Motor neuron (in vitro differentiated cells): ENCODE measurements at regions not wholly inside any gene's neighbourhood (a gene's known extent, or its start where the extent isn't known, plus 50 kb on each side); places are given as distances from the start of the nearest gene placed in this dataset.
A peak's percentile ranks its signal among the peaks of the same experiment; 100 is the strongest.

Experiments used
- ATAC-seq, 8 experiments: fragments of 200-7000 bp; cut with Tn5 transposase; replicated peaks in 6 of 8; 2 replicates each; pipeline ENCODE4 v1.8.0; 2021; ENCODE audit warnings: mild to moderate bottlenecking in 8 of 8, moderate library complexity in 8 of 8
- H3K27ac ChIP-seq, 2 donors: fragments of 250-450 bp; sonication (Bioruptor Pico); 2 replicates each; pipeline ENCODE4 v1.9.0; 2021; ENCODE audit warnings: antibody characterized with exemption in 2 of 2, mild to moderate bottlenecking in 2 of 2, moderate library complexity in 1 of 2
- H3K4me1 ChIP-seq, 2 donors: fragments of 250-450 bp; sonication (Bioruptor Pico); replicated peaks in 1 of 2; 2 replicates each; pipeline ENCODE4 v1.6.1; 2021; ENCODE audit warnings: antibody characterized with exemption in 2 of 2, mild to moderate bottlenecking in 2 of 2, moderate library complexity in 1 of 2
- H3K4me3 ChIP-seq, 5 donors: fragments of 250-450 bp; sonication (Bioruptor Pico); 2 replicates each; pipeline ENCODE4 v1.9.0; 2021; ENCODE audit warnings: antibody characterized with exemption in 5 of 5, mild to moderate bottlenecking in 5 of 5, moderate library complexity in 4 of 5
- WGBS, 10 experiments: fragments of 450-650 bp; shearing (Covaris generic); methylation state at CpG; one replicate each; pipeline ENCODE4 v1.0.0; 2022; 5-methylcytosine and 5-hydroxymethylcytosine counted together
- in situ Hi-C, 9 experiments: fragments of 400-800 bp; cut with MboI; loops; one replicate each; pipeline ENCODE4 v1.15.0; 2021; ENCODE audit warnings: low sequenced_read_pairs in 9 of 9, low pct_unique_long_range_greater_than_20kb in 2 of 9; ENCODE audit not compliant: unreplicated experiment in 9 of 9

DNA sequence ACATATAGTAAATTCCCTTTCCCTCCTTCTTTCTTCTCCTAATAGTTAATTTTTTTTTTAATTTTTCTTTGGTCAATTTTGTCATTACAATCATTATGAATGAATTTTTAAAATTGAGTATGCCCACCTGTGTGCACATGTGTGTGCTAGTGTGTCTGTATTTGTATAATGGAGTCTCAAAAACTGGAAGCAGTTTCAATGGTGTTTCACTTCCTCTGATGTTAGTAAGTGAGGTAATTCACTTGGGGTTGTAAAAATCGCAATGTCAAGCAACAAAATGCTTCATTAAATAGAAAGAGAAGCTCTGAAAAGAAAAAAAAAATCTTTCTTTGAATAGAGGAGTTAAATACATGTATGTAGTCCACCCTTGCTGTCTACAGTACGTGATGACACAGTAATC is 1467.6 kb upstream of the NUDT12 start:
- ATAC-seq: peak in 3 of 8 experiments; percentile 18 to 54 (median 26)
- Histone ChIP-seq H3K4me3 (no peak overlapping the region), H3K27ac (peak overlapping the region in 1 of 2 donors; percentile 57), H3K4me1 (peaks cover 6 to 38% of the 10 kb centered on the region in 2 donors)
- in situ Hi-C loops: no loop called here
- 0 to 100% (median 77%) methylated on average over 1 to 2 of the region's 2 CpGs for WGBS, 10 experiments

DNA sequence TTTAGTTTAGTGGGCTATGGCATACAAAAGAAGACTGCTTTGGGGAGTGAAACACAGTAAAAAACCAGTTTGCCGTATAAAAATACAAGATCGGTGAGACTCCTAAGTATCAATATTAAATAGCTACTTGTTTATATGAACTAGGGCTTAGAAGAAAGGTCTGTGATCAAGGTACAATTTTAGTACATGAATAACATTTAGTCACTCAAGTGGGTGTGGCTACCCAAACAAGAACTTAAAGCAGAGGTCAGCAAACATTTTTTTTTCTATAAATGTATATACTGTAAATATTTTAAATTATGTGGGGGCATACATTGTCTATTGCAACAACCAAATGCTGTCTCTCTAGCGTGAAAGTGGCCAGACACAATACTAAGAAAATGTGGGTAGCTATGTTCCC is 1452.5 kb upstream of the NUDT12 start:
- Histone ChIP-seq H3K4me1 (no peaks in the 10 kb centered on the region), H3K27ac (no peak overlapping the region), H3K4me3 (no peak overlapping the region)
- WGBS, 10 experiments: 38 to 100% (median 93%) methylated on average over 2 to 3 of the region's 3 CpGs
- ATAC-seq: no peak
- in situ Hi-C loops: no loop called here

DNA sequence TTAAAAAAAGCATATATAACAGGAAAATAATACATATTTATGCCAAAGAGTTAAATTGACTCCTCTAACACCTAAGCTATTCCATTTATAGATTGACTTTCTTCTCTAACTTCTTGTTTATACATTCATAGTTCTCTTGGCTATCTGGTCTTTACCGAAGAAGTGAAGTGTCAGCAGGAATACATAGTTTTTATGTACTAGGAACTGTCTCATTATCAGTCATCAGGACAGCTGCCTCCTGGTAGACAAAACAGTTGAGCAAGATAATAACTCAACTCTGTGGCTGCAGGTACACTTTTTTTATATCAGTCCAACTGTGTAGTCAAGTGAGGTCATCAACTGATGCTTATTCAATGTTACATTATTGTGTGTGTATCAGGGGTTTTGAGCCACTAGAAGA is 1436.0 kb upstream of the NUDT12 start:
- in situ Hi-C loops: no loop called here
- ATAC-seq: no peak
- WGBS, 10 experiments: 0 to 91% (median 0%) methylated on average over 1 of the region's 1 CpG; no CpG with 5 or more reads in 6 of the 10 experiments
- H3K4me1 ChIP-seq: no peaks in the 10 kb centered on the region
- no peak overlapping the region for H3K4me3 ChIP-seq
- no peak overlapping the region for H3K27ac ChIP-seq

DNA sequence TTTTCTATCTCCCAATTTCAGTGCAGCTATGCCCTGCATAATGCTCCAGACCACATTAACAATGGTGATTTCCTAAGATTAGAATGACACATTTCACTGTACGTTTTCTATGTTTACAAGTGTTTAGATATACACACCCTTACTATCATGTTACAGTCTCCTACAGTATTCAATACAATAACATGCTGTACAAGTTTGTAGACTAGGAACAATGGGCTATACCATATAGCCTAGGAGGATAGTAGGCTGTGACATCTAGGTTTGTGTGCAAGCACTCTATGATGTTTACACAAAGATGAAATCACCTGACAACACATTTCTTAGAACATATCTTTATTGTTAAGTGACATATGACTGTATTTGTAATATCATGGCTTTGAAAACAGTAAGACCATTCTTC is 1435.6 kb upstream of the NUDT12 start:
- in situ Hi-C loops: no loop called here
- Histone ChIP-seq H3K4me3 (no peak overlapping the region), H3K27ac (no peak overlapping the region), H3K4me1 (no peaks in the 10 kb centered on the region)
- peak in 2 of 8 experiments; percentile 36 to 63 for ATAC-seq
- WGBS, 10 experiments: 0 to 100% (median 43%) methylated on average over 1 of the region's 1 CpG; no CpG with 5 or more reads in 4 of the 10 experiments

DNA sequence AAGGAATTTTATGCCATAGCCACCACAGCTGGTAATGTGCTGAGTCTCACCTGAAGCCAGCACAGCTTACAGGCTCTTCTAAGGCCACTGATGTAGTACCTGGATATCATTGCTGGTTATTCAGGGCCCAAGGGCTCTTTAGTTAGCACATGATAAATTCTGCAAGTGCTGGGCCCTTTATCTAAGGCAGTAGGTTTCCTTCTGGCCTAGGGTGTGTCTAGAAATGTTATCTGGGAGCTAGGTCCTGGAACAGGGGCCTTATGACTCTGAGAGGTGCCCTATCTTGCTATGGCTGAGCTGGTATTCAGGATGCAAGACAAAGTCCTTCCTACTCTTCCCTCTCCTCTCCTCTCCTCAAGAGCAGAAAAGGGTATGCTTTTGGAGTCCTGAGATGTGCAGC is 1424.5 kb upstream of the NUDT12 start:
- in situ Hi-C loops: no loop called here
- no peak for ATAC-seq
- Histone ChIP-seq H3K27ac (no peak overlapping the region), H3K4me1 (no peaks in the 10 kb centered on the region), H3K4me3 (no peak overlapping the region)

DNA sequence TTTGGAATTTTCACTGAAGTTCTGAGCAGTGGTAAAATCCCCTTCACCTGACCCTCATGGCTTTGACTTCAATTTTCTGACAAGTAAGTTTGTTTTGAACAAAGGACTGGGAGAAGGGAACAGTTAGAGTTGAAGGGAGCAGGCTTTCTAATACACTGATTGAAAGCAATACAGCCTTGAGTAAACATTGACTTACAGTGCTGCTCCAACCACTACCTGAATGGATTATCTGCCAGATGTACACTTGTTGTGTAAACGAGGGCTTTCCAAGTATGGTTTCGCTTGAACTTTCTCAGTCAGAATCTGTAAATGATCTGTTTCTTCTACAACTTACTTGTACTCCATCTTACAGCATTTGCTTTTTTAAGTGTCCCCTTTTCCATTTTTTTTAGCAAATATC is 1414.9 kb upstream of the NUDT12 start:
- no peak overlapping the region for H3K27ac ChIP-seq
- 22 to 90% (median 77%) methylated on average over 1 to 2 of the region's 2 CpGs; no CpG with 5 or more reads in 2 of the 10 experiments for WGBS, 10 experiments
- peaks cover 2 to 8% of the 10 kb centered on the region in 2 donors for H3K4me1 ChIP-seq
- H3K4me3 ChIP-seq: no peak overlapping the region
- in situ Hi-C loops: no loop called here
- ATAC-seq: peak in 1 of 8 experiments; percentile 65

DNA sequence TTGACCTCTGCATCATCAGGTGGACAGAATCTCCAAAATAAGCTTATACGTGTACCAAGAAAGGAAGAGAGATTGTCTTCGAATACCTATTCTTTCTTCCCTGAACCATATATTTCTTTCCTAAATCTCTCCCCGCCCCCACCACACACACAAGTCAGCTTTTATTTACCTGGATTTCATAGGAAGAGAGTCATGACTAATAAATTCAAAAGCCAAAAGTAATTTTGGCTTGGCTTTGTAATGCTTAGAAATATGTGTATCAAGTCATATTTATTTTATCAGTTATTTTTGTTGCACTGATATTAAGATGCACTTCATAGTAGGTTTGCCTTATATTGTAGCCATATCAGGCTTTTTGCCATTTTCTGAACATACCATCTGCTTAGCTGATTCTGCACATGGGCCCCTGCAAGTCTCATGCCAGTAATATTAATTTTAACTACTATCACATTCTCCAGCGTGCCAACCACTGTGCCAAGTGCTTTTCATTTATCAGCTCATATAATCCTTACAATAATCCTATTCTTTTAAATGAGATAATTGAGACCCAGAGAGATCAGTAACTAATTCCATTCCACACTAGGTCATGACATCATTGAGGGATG is 1405.3 kb upstream of the NUDT12 start:
- no peak for ATAC-seq
- no peak overlapping the region for H3K27ac ChIP-seq
- peaks cover 0 to 4% of the 10 kb centered on the region in 2 donors for H3K4me1 ChIP-seq
- no peak overlapping the region for H3K4me3 ChIP-seq
- in situ Hi-C loops: no loop called here
- 13 to 100% (median 66%) methylated on average over 1 to 4 of the region's 4 CpGs; no CpG with 5 or more reads in 2 of the 10 experiments for WGBS, 10 experiments

DNA sequence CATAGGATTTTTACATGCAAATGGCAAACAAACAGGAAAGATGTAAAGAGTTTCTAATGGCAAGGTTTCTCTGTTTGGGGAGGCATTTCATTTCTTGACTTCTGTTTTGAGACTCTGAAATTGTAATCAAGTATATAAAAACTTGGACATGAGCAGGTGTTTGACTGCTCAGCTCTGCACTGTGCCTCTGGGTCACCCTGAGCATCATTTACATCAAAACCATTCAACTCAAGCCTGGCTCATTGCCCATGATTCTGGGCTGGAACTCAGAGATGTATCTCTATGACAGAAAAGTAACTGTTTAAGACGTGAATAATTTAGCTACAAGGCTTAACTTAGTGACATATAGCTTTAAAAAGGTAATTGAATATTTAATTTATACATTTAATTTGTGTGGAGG is 1402.4 kb upstream of the NUDT12 start:
- peaks cover 0 to 4% of the 10 kb centered on the region in 2 donors for H3K4me1 ChIP-seq
- no peak for ATAC-seq
- no peak overlapping the region for H3K27ac ChIP-seq
- 0 to 86% (median 40%) methylated on average over 1 of the region's 1 CpG; no CpG with 5 or more reads in 3 of the 10 experiments for WGBS, 10 experiments
- H3K4me3 ChIP-seq: no peak overlapping the region
- in situ Hi-C loops: no loop called here

DNA sequence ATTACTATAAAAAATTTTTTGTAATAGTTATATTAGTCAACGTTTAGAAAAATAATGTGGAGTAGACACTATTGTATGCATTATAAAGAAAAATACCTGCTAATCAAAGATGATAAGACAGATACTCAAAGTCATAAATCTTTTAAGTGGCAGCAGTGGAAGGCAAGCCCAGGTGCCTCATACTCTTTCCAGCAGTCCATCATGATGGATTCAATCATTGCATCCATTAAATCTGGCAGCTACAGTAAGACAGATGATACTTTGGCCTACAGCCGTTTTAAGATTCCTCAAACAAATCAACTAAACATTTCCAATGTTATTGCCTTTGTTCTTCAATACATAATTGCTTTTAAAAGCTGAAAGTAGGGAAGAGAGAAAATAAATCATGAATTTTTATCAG is 1392.9 kb upstream of the NUDT12 start:
- WGBS, 10 experiments: 0 to 80% (median 50%) methylated on average over 1 to 2 of the region's 2 CpGs; no CpG with 5 or more reads in 1 of the 10 experiments
- Histone ChIP-seq H3K27ac (no peak overlapping the region), H3K4me3 (no peak overlapping the region), H3K4me1 (peaks cover 2 to 10% of the 10 kb centered on the region in 2 donors)
- ATAC-seq: peak in 5 of 8 experiments; percentile 19 to 83 (median 76)
- in situ Hi-C loops: no loop called here

DNA sequence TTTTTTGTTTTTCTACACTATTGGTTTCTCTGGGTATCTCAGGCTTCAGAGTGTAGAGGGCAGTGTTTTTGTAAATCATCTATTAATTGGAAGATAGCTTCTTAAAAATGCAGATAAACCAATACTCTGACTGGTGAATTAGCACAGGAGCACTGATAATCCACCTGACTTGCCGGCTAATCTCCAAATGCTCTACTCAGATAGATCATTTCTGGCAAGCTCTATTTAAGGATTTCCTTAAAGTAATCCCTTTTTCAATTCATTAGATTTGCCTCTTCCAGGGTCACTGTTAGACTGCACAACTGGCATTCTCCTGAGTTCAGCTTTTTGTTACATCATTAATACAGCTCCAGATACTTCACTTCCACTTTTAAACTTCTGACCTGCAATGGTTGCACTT is 1390.3 kb upstream of the NUDT12 start:
- in situ Hi-C loops: no loop called here
- ATAC-seq: no peak
- H3K27ac ChIP-seq: no peak overlapping the region
- 33 to 100% (median 100%) methylated on average over 1 of the region's 1 CpG; no CpG with 5 or more reads in 2 of the 10 experiments for WGBS, 10 experiments
- H3K4me1 ChIP-seq: peaks cover 2 to 10% of the 10 kb centered on the region in 2 donors
- H3K4me3 ChIP-seq: no peak overlapping the region

DNA sequence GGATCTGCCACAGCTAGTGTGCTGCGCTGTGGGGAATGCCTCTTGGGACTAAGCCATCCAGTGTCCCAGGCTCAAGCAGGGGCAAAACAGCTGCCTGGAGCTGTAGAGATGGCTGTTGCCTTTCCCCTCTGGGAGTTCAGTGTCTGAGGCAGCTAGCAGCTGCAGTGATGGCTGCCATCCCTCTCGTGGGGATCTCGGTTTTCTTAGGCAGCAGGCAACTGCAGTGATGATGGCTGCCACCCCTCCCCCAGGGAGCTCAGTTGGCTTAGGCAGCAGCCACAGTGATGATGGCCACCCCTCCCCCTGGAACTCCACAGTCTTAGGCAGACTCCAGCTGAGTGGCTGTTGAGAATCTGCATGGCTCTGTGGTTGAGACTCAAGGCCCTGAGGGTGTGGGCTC is 1389.2 kb upstream of the NUDT12 start:
- no peak overlapping the region for H3K4me3 ChIP-seq
- no peak overlapping the region for H3K27ac ChIP-seq
- WGBS, 10 experiments: 100% methylated on average over 2 of the region's 3 CpGs; no CpG with 5 or more reads in 9 of the 10 experiments
- no peak for ATAC-seq
- peaks cover 2 to 10% of the 10 kb centered on the region in 2 donors for H3K4me1 ChIP-seq
- in situ Hi-C loops: no loop called here

DNA sequence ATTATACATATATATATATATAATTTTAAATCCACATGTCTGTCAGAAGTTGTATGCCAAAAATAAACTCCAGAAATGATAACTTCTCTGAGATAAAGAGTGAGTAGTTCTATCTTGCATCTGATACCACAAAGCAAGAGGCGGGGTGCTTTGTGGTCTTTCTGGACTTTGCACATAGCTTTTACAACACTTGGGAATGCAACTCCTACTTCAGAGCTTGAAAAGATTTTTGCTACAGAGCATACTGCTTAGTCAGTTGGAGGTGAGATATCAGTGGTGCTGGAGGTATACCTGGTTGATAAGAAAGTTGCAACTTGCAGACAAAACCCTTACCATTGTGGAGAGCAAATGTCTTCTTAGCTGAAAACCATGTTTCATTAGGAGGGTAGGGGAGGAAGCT is 1384.5 kb upstream of the NUDT12 start:
- Histone ChIP-seq H3K4me3 (no peak overlapping the region), H3K27ac (no peak overlapping the region), H3K4me1 (no peaks in the 10 kb centered on the region)
- ATAC-seq: no peak
- in situ Hi-C loops: no loop called here
- WGBS, 10 experiments: 60 to 100% (median 88%) methylated on average over 1 of the region's 1 CpG; no CpG with 5 or more reads in 6 of the 10 experiments

DNA sequence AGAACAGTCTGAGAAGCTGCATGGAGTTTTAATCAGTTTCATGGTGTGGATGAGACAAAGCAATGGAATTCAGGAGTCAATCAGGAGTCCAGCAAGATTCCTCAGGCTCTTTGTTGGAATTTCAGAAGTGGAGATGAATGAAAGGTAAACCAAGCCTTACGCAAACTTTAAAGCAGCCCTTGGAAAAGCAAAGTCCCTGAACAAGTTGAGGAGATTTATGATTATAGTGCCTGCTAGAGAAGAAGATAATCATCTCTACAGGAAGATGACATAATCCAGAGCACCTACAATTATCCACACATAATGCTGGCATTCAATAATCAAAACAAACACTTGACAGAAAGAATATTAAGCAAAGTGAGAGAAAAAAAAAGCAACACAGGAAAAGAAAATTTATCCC is 1380.1 kb upstream of the NUDT12 start:
- 0 to 100% (median 89%) methylated on average over 1 of the region's 1 CpG; no CpG with 5 or more reads in 4 of the 10 experiments for WGBS, 10 experiments
- Histone ChIP-seq H3K4me3 (no peak overlapping the region), H3K27ac (no peak overlapping the region), H3K4me1 (peaks cover 0 to 5% of the 10 kb centered on the region in 2 donors)
- in situ Hi-C loops: no loop called here
- no peak for ATAC-seq

DNA sequence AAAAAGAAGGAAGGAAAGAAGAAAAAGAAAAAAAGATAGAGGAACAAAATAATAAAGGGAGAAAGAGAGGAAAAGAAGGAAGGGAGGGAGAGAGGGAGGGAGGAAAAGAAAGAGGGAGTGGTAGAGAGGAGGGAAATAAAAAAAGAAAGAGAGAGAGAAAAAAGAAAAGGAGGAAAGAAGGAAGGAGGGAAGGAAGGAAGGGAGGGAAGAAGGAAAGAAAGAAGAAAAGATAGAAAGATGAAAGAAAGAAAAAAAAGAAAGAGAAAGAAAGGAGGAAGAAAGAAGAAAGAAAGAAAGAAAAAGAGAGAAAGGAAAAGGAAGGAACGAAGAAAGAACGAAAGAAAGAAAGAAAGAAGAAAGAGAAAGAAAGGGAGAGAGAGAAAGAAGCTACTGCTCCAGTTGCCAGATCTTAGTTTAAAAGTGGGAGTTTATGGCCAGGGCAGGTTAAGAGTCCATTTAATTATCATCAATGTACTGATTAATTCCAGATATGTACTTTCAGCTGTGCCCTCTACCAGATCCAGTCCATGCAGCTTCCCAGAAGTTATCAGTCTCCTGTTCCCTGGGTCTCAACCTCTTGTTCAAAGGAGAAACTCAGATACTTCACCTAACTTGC is 1378.5 kb upstream of the NUDT12 start:
- H3K27ac ChIP-seq: no peak overlapping the region
- ATAC-seq: no peak
- no peak overlapping the region for H3K4me3 ChIP-seq
- H3K4me1 ChIP-seq: peaks cover 0 to 8% of the 10 kb centered on the region in 2 donors
- in situ Hi-C loops: no loop called here
- 7 to 100% (median 85%) methylated on average over 2 of the region's 2 CpGs; no CpG with 5 or more reads in 3 of the 10 experiments for WGBS, 10 experiments
